ENCODE measurements at regions not wholly inside any gene's neighbourhood (a gene's known extent, or its start where the extent isn't known, plus 50 kb on each side); places are given as distances from the start of the nearest gene placed in this dataset.

DNA sequence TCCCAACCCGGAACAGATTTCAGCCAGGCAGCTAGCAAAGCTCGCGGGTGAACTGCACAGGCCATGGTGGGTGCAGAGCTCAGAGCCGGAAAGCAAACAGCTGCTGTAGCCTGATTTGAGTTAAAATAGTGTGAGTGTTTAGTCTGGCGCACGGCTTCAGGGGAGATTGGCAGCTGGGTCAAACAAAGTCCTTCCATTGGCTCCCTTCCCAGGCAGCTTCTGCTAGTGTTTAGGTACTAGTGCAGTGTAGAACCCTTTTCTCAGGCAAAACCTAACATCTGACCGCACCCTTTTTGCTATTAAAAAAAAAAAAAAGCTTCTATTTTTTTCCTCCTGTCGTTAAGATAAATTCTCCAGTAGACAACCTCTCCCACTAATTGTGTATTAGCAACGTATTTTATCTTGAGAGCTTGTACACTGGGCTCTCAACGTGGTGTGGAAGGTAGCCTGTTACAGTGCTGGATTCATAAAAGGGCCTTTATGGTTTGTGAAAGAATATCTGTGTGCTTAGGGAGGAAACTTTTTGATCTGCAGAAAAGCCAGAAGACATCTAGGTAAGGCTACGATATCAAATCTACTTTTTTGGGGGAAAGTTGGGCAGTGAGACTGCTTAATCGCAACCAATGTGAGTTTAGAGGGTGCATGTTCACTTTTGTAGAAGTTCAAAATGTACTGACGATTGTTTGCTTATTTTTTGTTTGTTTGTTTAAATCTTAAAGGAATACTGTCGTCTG lies 689.6 kb downstream of the USP25 start:
- H3K9me3 Mint-ChIP-seq (ENCODE audit: unreplicated experiment), result no peaks in the 10 kb centered on the region
- DNase-seq (ENCODE audit: low spot score), result no peak
- peaks cover 7% of the 10 kb centered on the region for H3K4me1 Mint-ChIP-seq (ENCODE audit: unreplicated experiment)
- no peak overlapping the region for H3K4me3 Mint-ChIP-seq (ENCODE audit: unreplicated experiment)
- no peak overlapping the region for H3K27ac Mint-ChIP-seq (ENCODE audit: unreplicated experiment)
- TF ChIP-seq, protein P1, sequence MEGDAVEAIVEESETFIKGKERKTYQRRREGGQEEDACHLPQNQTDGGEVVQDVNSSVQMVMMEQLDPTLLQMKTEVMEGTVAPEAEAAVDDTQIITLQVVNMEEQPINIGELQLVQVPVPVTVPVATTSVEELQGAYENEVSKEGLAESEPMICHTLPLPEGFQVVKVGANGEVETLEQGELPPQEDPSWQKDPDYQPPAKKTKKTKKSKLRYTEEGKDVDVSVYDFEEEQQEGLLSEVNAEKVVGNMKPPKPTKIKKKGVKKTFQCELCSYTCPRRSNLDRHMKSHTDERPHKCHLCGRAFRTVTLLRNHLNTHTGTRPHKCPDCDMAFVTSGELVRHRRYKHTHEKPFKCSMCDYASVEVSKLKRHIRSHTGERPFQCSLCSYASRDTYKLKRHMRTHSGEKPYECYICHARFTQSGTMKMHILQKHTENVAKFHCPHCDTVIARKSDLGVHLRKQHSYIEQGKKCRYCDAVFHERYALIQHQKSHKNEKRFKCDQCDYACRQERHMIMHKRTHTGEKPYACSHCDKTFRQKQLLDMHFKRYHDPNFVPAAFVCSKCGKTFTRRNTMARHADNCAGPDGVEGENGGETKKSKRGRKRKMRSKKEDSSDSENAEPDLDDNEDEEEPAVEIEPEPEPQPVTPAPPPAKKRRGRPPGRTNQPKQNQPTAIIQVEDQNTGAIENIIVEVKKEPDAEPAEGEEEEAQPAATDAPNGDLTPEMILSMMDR (IDR thresholded peaks at IDR 0.05; ENCODE audit: unreplicated experiment), result no peak
- H3K36me3 Mint-ChIP-seq (ENCODE audit: low read depth, unreplicated experiment), result no peaks in the 10 kb centered on the region
- no peaks in the 10 kb centered on the region for H3K27me3 Mint-ChIP-seq (ENCODE audit: unreplicated experiment)

GRCh38 chr21:16420031-16420724 lies 690.4 kb downstream of the USP25 start:
- Mint-ChIP-seq H3K4me1 (ENCODE audit: unreplicated experiment) (peaks cover 7% of the 10 kb centered on the region), H3K27me3 (ENCODE audit: unreplicated experiment) (no peaks in the 10 kb centered on the region), H3K36me3 (ENCODE audit: low read depth, unreplicated experiment) (no peaks in the 10 kb centered on the region), H3K27ac (ENCODE audit: unreplicated experiment) (no peak overlapping the region), H3K9me3 (ENCODE audit: unreplicated experiment) (no peaks in the 10 kb centered on the region), H3K4me3 (ENCODE audit: unreplicated experiment) (no peak overlapping the region)
- TF ChIP-seq, protein P1 (IDR thresholded peaks at IDR 0.05; ENCODE audit: unreplicated experiment), result no peak
- peak; percentile 14 for DNase-seq (ENCODE audit: low spot score)

- Mint-ChIP-seq H3K27me3 (ENCODE audit: unreplicated experiment) (no peaks in the 10 kb centered on the region), H3K36me3 (ENCODE audit: low read depth, unreplicated experiment) (no peaks in the 10 kb centered on the region), H3K27ac (ENCODE audit: unreplicated experiment) (no peak overlapping the region), H3K4me1 (ENCODE audit: unreplicated experiment) (peaks cover 7% of the 10 kb centered on the region), H3K9me3 (ENCODE audit: unreplicated experiment) (no peaks in the 10 kb centered on the region), H3K4me3 (ENCODE audit: unreplicated experiment) (no peak overlapping the region)
- TF ChIP-seq, protein P1 (IDR thresholded peaks at IDR 0.05; ENCODE audit: unreplicated experiment), result no peak
- no peak for DNase-seq (ENCODE audit: low spot score)
These were observed 691.2 kb downstream of the USP25 start for GRCh38 chr21:16421007-16421406.

GRCh38 chr21:16421965-16422364 lies 692.2 kb downstream of the USP25 start:
- no peaks in the 10 kb centered on the region for H3K36me3 Mint-ChIP-seq (ENCODE audit: low read depth, unreplicated experiment)

More at GRCh38 chr21:16421965-16422364, 692.2 kb downstream of the USP25 start:
- H3K27ac Mint-ChIP-seq (ENCODE audit: unreplicated experiment), result no peak overlapping the region
- TF ChIP-seq, protein P1 (IDR thresholded peaks at IDR 0.05; ENCODE audit: unreplicated experiment), result no peak
- no peak for DNase-seq (ENCODE audit: low spot score)
- no peaks in the 10 kb centered on the region for H3K9me3 Mint-ChIP-seq (ENCODE audit: unreplicated experiment)
- H3K27me3 Mint-ChIP-seq (ENCODE audit: unreplicated experiment), result no peaks in the 10 kb centered on the region
- H3K4me1 Mint-ChIP-seq (ENCODE audit: unreplicated experiment), result peaks cover 8% of the 10 kb centered on the region
- H3K4me3 Mint-ChIP-seq (ENCODE audit: unreplicated experiment), result no peak overlapping the region
